ENCODE measurements at regions not wholly inside any gene's neighbourhood (a gene's known extent, or its start where the extent isn't known, plus 50 kb on each side); places are given as distances from the start of the nearest gene placed in this dataset.

DNA sequence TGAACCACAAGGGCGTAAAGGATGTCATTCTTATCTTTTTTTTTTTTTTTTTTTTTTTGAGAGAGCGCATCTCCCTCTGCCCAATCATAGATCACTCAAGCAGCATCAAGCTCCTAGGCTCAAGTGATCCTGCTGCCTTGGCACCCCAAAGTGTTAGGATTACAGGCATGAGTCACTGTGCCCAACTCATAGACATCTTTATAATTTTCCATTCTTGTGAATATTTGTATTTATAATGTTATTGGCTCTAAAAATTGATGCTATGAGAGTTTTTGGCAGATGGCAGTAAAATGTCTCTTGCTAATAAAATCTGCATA lies 128.7 kb downstream of the AKR1D1 start:
- Mint-ChIP-seq H3K27ac (no peak overlapping the region), H3K27me3 (no peaks in the 10 kb centered on the region), H3K9me3 (ENCODE audit: insufficient read depth) (no peaks in the 10 kb centered on the region), H3K4me3 (no peak overlapping the region), H3K4me1 (no peaks in the 10 kb centered on the region)
- H3K36me3 ChIP-seq (replicated peaks in 1 of 2; ENCODE audit: control extremely low read depth in 1 of 2, control insufficient read depth in 1 of 2, extremely low read depth in 1 of 2, insufficient read depth in 2 of 2, low read length in 1 of 2): no peaks in the 10 kb centered on the region
- no peak overlapping the region for H3K9ac ChIP-seq (ENCODE audit: low read length)
- POLR2A ChIA-PET: no interaction called here
- H3K27me3 ChIP-seq (replicated peaks in 1 of 4; ENCODE audit: control extremely low read depth in 1 of 4, control insufficient read depth in 3 of 4, insufficient read depth in 4 of 4, low read length in 3 of 4): peaks cover 0 to 5% (median 0%) of the 10 kb centered on the region in 4 experiments
- no peaks in the 10 kb centered on the region for H3K4me1 ChIP-seq (ENCODE audit: control insufficient read depth in 2 of 2, insufficient read depth in 2 of 2, low read length in 2 of 2)
- no peak overlapping the region for H3K27ac ChIP-seq (ENCODE audit: low read length in 2 of 2)
- intact Hi-C loops (cut with micrococcal nuclease): no loop called here
- H4K20me1 ChIP-seq (ENCODE audit: control insufficient read depth, insufficient read depth, low read length, poor library complexity, severe bottlenecking): no peaks in the 10 kb centered on the region
- no peaks in the 10 kb centered on the region for H3K79me2 ChIP-seq (ENCODE audit: control insufficient read depth, insufficient read depth, low read length)
- H2AFZ ChIP-seq (ENCODE audit: insufficient read depth, low read depth, low read length, poor library complexity, severe bottlenecking): no peak overlapping the region
- H3K4me3 ChIP-seq (ENCODE audit: control extremely low read depth in 1 of 5, extremely low read depth in 1 of 5, insufficient read depth in 1 of 5, low read depth in 2 of 5, low read length in 4 of 5): no peak overlapping the region
- no peak overlapping the region for H3K4me2 ChIP-seq (replicated peaks; ENCODE audit: low read depth, low read length, poor library complexity, severe bottlenecking)
- H3K9me3 ChIP-seq (ENCODE audit: control extremely low read depth in 1 of 3, control insufficient read depth in 2 of 3, insufficient read depth in 1 of 3, low read length in 2 of 3): peaks cover 0 to 5% (median 0%) of the 10 kb centered on the region in 3 donors
- DNase-seq (no peak), ATAC-seq (ENCODE audit: low read depth) (no peak)
- no CpG with 5 or more reads among the region's 2 CpGs for WGBS (ENCODE audit: insufficient coverage)
- TF ChIP-seq, protein P1, sequence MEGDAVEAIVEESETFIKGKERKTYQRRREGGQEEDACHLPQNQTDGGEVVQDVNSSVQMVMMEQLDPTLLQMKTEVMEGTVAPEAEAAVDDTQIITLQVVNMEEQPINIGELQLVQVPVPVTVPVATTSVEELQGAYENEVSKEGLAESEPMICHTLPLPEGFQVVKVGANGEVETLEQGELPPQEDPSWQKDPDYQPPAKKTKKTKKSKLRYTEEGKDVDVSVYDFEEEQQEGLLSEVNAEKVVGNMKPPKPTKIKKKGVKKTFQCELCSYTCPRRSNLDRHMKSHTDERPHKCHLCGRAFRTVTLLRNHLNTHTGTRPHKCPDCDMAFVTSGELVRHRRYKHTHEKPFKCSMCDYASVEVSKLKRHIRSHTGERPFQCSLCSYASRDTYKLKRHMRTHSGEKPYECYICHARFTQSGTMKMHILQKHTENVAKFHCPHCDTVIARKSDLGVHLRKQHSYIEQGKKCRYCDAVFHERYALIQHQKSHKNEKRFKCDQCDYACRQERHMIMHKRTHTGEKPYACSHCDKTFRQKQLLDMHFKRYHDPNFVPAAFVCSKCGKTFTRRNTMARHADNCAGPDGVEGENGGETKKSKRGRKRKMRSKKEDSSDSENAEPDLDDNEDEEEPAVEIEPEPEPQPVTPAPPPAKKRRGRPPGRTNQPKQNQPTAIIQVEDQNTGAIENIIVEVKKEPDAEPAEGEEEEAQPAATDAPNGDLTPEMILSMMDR (IDR thresholded peaks at IDR 0.05): no peak
- no peak for TF ChIP-seq EZH2 (IDR thresholded peaks at IDR 0.05; ENCODE audit: borderline replicate concordance, insufficient read depth, low read depth, low read length, poor library complexity, severe bottlenecking)
- CTCF ChIA-PET: no interaction called here

DNA sequence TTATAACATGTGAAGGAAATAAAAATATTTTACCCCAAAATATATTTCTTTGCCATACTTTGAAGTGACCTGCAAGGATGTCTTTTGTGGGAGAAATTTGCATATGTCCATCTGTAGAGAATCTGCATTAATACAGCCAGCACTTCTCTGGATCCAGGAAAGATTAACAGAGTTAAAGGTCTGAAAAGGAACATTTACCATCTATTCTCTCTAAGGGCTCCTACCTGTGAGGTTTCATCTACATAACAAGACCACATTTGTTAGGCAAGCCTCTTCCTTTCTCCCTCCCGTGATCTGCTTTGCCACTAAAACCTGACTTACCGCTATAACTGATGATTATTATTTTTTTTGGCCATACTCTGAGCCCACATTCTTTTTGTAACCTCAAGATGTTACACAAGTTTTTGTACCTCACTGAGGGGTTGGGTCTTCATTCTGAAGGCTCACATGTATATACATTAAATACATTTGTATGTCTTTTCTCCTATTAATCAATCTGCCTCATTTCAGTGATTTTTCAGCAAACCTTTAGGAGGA lies 129.4 kb downstream of the AKR1D1 start:
- POLR2A ChIA-PET: no interaction called here

More for the DNA sequence above, 129.4 kb downstream of the AKR1D1 start:
- no peak overlapping the region for H3K4me3 Mint-ChIP-seq
- Histone ChIP-seq H3K79me2 (ENCODE audit: control insufficient read depth, insufficient read depth, low read length) (no peaks in the 10 kb centered on the region), H3K27me3 (replicated peaks in 1 of 4; ENCODE audit: control extremely low read depth in 1 of 4, control insufficient read depth in 3 of 4, insufficient read depth in 4 of 4, low read length in 3 of 4) (peaks cover 0 to 5% (median 0%) of the 10 kb centered on the region in 4 experiments), H3K36me3 (replicated peaks in 1 of 2; ENCODE audit: control extremely low read depth in 1 of 2, control insufficient read depth in 1 of 2, extremely low read depth in 1 of 2, insufficient read depth in 2 of 2, low read length in 1 of 2) (no peaks in the 10 kb centered on the region), H3K4me1 (ENCODE audit: control insufficient read depth in 2 of 2, insufficient read depth in 2 of 2, low read length in 2 of 2) (no peaks in the 10 kb centered on the region), H3K4me2 (replicated peaks; ENCODE audit: low read depth, low read length, poor library complexity, severe bottlenecking) (no peak overlapping the region), H2AFZ (ENCODE audit: insufficient read depth, low read depth, low read length, poor library complexity, severe bottlenecking) (no peak overlapping the region), H3K27ac (ENCODE audit: low read length in 2 of 2) (no peak overlapping the region), H4K20me1 (ENCODE audit: control insufficient read depth, insufficient read depth, low read length, poor library complexity, severe bottlenecking) (no peaks in the 10 kb centered on the region), H3K9ac (ENCODE audit: low read length) (no peak overlapping the region), H3K9me3 (ENCODE audit: control extremely low read depth in 1 of 3, control insufficient read depth in 2 of 3, insufficient read depth in 1 of 3, low read length in 2 of 3) (peaks cover 0 to 5% (median 0%) of the 10 kb centered on the region in 3 donors), H3K4me3 (ENCODE audit: control extremely low read depth in 1 of 5, extremely low read depth in 1 of 5, insufficient read depth in 1 of 5, low read depth in 2 of 5, low read length in 4 of 5) (no peak overlapping the region)
- TF ChIP-seq, protein P1 (IDR thresholded peaks at IDR 0.05): no peak
- no peak for TF ChIP-seq EZH2 (IDR thresholded peaks at IDR 0.05; ENCODE audit: borderline replicate concordance, insufficient read depth, low read depth, low read length, poor library complexity, severe bottlenecking)
- CTCF ChIA-PET: no interaction called here
- no peak for DNase-seq
- intact Hi-C loops (cut with micrococcal nuclease): no loop called here
- H3K27me3 Mint-ChIP-seq: no peaks in the 10 kb centered on the region
- H3K9me3 Mint-ChIP-seq (ENCODE audit: insufficient read depth): no peaks in the 10 kb centered on the region
- ATAC-seq (ENCODE audit: low read depth): no peak
- WGBS (ENCODE audit: insufficient coverage): 100% methylated on average over 2 of the region's 2 CpGs
- no peaks in the 10 kb centered on the region for H3K4me1 Mint-ChIP-seq
- H3K27ac Mint-ChIP-seq: no peak overlapping the region
